ENCODE measurements at regions not wholly inside any gene's neighbourhood (a gene's known extent, or its start where the extent isn't known, plus 50 kb on each side); places are given as distances from the start of the nearest gene placed in this dataset.

DNA sequence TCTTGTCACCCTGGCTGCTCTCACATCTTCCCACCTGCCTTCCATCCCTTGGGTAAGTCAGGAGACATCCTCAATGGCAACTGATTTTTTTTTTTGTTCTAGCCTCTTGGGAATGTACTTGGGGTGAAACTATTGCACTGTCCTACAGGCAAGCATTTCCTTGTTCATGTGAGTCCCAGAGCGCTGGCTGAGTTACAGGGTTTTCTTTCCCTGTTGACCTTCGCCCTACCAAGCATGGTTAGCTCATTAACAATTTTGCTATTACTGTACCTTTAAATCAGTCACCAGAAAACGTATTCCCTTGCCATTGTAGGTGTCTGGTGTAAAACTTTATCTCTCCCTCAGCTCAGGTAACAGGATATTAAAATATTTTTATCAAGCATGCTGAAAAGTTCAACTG lies 98.9 kb downstream of the PRLHR start:
- ATAC-seq (no peak), DNase-seq (no peak)
- H3K27me3 ChIP-seq: no peaks in the 10 kb centered on the region
- intact Hi-C loops (cut with DNase I): no loop called here
- no peak overlapping the region for H3K27ac ChIP-seq
- no peaks in the 10 kb centered on the region for H3K9me3 ChIP-seq
- no peaks in the 10 kb centered on the region for H3K36me3 ChIP-seq
- TF ChIP-seq, protein P1, sequence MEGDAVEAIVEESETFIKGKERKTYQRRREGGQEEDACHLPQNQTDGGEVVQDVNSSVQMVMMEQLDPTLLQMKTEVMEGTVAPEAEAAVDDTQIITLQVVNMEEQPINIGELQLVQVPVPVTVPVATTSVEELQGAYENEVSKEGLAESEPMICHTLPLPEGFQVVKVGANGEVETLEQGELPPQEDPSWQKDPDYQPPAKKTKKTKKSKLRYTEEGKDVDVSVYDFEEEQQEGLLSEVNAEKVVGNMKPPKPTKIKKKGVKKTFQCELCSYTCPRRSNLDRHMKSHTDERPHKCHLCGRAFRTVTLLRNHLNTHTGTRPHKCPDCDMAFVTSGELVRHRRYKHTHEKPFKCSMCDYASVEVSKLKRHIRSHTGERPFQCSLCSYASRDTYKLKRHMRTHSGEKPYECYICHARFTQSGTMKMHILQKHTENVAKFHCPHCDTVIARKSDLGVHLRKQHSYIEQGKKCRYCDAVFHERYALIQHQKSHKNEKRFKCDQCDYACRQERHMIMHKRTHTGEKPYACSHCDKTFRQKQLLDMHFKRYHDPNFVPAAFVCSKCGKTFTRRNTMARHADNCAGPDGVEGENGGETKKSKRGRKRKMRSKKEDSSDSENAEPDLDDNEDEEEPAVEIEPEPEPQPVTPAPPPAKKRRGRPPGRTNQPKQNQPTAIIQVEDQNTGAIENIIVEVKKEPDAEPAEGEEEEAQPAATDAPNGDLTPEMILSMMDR (IDR thresholded peaks at IDR 0.05): no peak
- H3K4me3 ChIP-seq: no peak overlapping the region
- no peaks in the 10 kb centered on the region for H3K4me1 ChIP-seq

DNA sequence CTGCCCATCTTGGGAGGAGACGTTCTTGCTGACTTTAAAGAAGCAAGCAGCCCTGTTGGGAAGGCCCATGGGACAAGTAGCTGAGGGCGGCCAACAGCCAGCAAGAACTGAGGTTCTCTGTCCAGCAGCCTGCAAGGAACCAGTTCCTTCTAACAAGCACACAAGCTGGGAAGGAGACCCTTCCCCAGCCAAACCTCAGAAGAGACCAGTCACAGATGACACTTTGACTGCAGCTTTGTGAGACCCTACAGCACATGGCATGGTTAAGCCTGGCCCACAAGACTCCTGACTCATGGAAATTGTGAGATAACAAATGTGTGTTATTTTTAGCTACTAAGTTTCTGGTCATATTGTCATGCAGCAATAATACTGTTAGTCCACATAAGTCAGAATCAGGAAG lies 99.9 kb downstream of the PRLHR start:
- DNase-seq (no peak), ATAC-seq (no peak)
- H3K4me3 ChIP-seq: no peak overlapping the region
- TF ChIP-seq, protein P1 (IDR thresholded peaks at IDR 0.05): no peak
- H3K36me3 ChIP-seq: no peaks in the 10 kb centered on the region
- intact Hi-C loops (cut with DNase I): no loop called here
- no peaks in the 10 kb centered on the region for H3K9me3 ChIP-seq
- no peak overlapping the region for H3K27ac ChIP-seq
- H3K4me1 ChIP-seq: no peaks in the 10 kb centered on the region
- H3K27me3 ChIP-seq: no peaks in the 10 kb centered on the region

DNA sequence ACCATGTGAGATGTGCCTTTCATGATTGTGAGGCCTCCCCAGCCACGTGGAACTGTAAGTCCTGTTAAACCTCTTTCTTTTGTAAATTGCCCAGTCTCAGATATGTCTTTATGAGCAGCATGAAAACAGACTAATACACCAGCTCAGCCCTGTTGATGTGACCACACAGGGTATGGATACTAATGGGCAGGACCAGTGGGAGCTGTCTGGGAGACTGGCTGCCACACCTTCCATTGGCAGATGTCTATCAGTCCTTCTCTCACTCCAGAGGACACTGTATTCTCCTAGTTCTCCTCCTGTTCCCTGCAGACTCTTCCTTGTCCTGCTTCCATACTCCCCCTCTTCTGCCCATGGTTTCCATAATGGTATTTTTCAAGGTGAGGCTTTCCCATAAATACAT lies 104.4 kb downstream of the PRLHR start:
- DNase-seq (no peak), ATAC-seq (no peak)
- Histone ChIP-seq H3K27me3 (no peaks in the 10 kb centered on the region), H3K4me3 (no peak overlapping the region), H3K27ac (no peak overlapping the region), H3K4me1 (no peaks in the 10 kb centered on the region), H3K9me3 (no peaks in the 10 kb centered on the region), H3K36me3 (no peaks in the 10 kb centered on the region)
- TF ChIP-seq, protein P1 (IDR thresholded peaks at IDR 0.05): no peak
- intact Hi-C loops (cut with DNase I): no loop called here

DNA sequence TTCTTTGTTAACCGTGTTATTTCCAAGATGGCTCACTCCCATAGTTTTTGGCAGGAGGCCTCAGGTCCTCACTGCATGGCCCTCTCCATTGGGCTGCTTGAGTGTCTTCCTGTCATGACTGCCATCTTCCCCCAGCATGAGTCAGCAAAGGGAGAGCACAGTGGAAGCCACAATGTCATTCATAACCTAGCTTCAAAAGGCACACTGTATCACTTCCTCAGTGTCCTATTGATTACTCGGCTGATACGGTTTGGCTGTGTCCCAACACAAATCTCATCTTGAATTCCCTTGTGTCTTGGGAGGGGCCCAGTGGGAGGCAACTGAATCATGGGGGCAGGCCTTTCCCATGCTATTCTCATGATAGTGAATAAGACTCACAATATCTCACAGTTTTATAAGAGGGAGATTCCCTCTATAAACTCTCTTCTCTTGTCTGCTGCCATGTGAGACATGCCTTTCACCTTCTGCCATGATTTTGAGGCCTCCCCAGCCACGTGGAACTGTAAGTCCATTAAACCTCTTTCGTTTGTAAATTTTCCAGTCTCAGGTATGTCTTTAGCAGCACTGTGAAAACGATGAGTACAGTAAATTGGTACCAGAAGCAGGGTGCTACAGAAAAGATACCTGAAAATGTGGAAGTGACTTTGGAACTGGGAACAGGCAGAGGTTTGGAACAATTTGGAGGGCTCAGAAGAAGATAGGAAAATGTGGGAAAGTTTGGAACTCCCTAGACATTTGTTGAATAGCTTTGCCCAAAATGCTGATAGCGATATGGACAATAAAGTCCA lies 106.5 kb downstream of the PRLHR start:
- TF ChIP-seq, protein P1 (IDR thresholded peaks at IDR 0.05): no peak
- Histone ChIP-seq H3K27ac (no peak overlapping the region), H3K9me3 (no peaks in the 10 kb centered on the region), H3K27me3 (no peaks in the 10 kb centered on the region), H3K4me3 (no peak overlapping the region), H3K4me1 (no peaks in the 10 kb centered on the region), H3K36me3 (no peaks in the 10 kb centered on the region)
- ATAC-seq (no peak), DNase-seq (no peak)
- intact Hi-C loops (cut with DNase I): no loop called here

DNA sequence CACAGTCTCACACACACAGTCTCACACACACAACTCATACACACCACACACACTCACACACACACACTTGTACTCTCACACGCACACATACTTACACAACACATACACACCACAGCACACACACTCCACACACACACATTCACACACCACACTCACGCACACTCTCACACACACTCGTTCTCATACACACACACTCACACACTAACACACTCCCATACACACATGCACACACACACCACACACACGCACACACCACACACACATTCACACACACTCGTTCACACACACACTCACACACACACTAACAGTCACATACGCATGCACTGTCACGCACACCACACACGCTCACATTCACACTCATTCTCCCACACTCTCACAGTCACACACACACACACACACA lies 109.8 kb downstream of the PRLHR start:
- intact Hi-C loops (cut with DNase I): no loop called here
- DNase-seq (no peak), ATAC-seq (no peak)
- Histone ChIP-seq H3K36me3 (no peaks in the 10 kb centered on the region), H3K9me3 (no peaks in the 10 kb centered on the region), H3K4me1 (no peaks in the 10 kb centered on the region), H3K27me3 (no peaks in the 10 kb centered on the region), H3K27ac (no peak overlapping the region), H3K4me3 (no peak overlapping the region)
- TF ChIP-seq, protein P1 (IDR thresholded peaks at IDR 0.05): no peak

Measured in upper lobe of right lung (tissue), 1 donor.